ENCODE measurements at regions not wholly inside any gene's neighbourhood (a gene's known extent, or its start where the extent isn't known, plus 50 kb on each side); places are given as distances from the start of the nearest gene placed in this dataset.

DNA sequence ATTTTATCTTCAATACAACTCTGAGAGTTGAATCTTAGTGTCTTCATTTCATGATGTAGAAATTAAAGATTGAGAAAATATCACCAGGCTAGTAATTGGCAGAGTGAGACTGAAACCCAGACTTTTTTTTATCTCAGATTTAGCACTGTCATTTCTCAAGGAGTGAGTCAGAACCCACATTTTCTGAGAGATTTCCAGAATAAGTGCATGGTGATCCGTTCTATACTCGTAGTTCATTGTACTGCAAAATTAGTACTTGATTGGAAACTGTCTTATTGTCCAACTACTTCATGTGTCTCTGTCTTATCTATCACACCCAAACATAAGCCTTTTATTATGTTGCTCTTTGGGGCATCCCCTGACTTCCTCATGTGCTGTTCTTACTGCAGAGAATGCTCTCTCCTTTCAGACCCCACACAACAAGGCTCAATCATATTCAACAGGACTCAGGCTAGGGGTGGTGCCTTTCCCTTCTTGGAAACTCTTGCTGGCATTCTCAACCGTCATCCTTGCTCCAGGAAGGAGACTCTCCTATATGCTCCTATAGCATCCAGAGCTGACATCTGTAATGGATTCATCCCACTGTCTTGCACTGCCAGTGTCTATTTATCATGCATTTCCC, 76.7 kb upstream of the BLID start (continued):
- no peak for TF ChIP-seq MGA (IDR thresholded peaks at IDR 0.05)
- TF ChIP-seq TAF9B (IDR thresholded peaks at IDR 0.05; ENCODE audit: partially characterized antibody), result no peak
- TF ChIP-seq, protein P1, sequence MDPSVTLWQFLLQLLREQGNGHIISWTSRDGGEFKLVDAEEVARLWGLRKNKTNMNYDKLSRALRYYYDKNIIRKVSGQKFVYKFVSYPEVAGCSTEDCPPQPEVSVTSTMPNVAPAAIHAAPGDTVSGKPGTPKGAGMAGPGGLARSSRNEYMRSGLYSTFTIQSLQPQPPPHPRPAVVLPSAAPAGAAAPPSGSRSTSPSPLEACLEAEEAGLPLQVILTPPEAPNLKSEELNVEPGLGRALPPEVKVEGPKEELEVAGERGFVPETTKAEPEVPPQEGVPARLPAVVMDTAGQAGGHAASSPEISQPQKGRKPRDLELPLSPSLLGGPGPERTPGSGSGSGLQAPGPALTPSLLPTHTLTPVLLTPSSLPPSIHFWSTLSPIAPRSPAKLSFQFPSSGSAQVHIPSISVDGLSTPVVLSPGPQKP (CRISPR knock-in tag; IDR thresholded peaks at IDR 0.05), result no peak
- TF ChIP-seq ZNF282 (CRISPR knock-in tag; IDR thresholded peaks at IDR 0.05), result no peak
- no peak for TF ChIP-seq DNMT1 (IDR thresholded peaks at IDR 0.05)
- TF ChIP-seq MED1 (CRISPR knock-in tag; IDR thresholded peaks at IDR 0.05; ENCODE audit: borderline replicate concordance), result no peak
- no peak for TF ChIP-seq ZNF408 (CRISPR knock-in tag; IDR thresholded peaks at IDR 0.05; ENCODE audit: low read depth)
- TF ChIP-seq EZH2 (IDR thresholded peaks at IDR 0.05; ENCODE audit: borderline replicate concordance, low read depth, low read length), result no peak

Data from K562 (cell line).